HG03469 (cell line): ENCODE measurements at regions not wholly inside any gene's neighbourhood (a gene's known extent, or its start where the extent isn't known, plus 50 kb on each side); places are given as distances from the start of the nearest gene placed in this dataset.

Source experiments
- ATAC-seq: cut with Tn5 transposase; IDR thresholded peaks from one replicate; pipeline ENCODE4 v1.9.1; 2021; ENCODE audit warnings: mild to moderate bottlenecking, moderate library complexity, moderate number of reproducible peaks; ENCODE audit not compliant: unreplicated experiment

GRCh38 chrX:68930542-68931317, 101.9 kb downstream of the EFNB1 start:
- no peak for ATAC-seq

- ATAC-seq: no peak
Observed at GRCh38 chrX:68929332-68930150, 100.7 kb downstream of the EFNB1 start.

GRCh38 chrX:68928401-68928800, 99.6 kb downstream of the EFNB1 start:
- ATAC-seq: no peak

GRCh38 chrX:68927178-68927577, 98.4 kb downstream of the EFNB1 start:
- no peak for ATAC-seq

- no peak for ATAC-seq
Observed at GRCh38 chrX:68923147-68923546, 94.3 kb downstream of the EFNB1 start.

GRCh38 chrX:68922013-68922412, 93.2 kb downstream of the EFNB1 start:
- ATAC-seq: no peak

- no peak for ATAC-seq
Observed at GRCh38 chrX:68920561-68920960, 91.7 kb downstream of the EFNB1 start.

GRCh38 chrX:68919707-68920106, 90.9 kb downstream of the EFNB1 start:
- ATAC-seq: no peak

- ATAC-seq: no peak
Observed at GRCh38 chrX:68918202-68918601, 89.4 kb downstream of the EFNB1 start.

- no peak for ATAC-seq
Observed at GRCh38 chrX:68917799-68918198, 89.0 kb downstream of the EFNB1 start.

GRCh38 chrX:68916891-68917290, 88.1 kb downstream of the EFNB1 start:
- no peak for ATAC-seq

GRCh38 chrX:68915778-68916177, 87.0 kb downstream of the EFNB1 start:
- no peak for ATAC-seq

GRCh38 chrX:68914479-68914946, 85.7 kb downstream of the EFNB1 start:
- ATAC-seq: no peak

- ATAC-seq: no peak
Observed at GRCh38 chrX:68913249-68913547, 84.4 kb downstream of the EFNB1 start.

- ATAC-seq: no peak
Observed at GRCh38 chrX:68912113-68912512, 83.3 kb downstream of the EFNB1 start.

- ATAC-seq: no peak
Observed at GRCh38 chrX:68910731-68911428, 82.1 kb downstream of the EFNB1 start.

- ATAC-seq: no peak
Observed at GRCh38 chrX:68909945-68910344, 81.1 kb downstream of the EFNB1 start.

- ATAC-seq: no peak
Observed at GRCh38 chrX:68908071-68908470, 79.2 kb downstream of the EFNB1 start.

- no peak for ATAC-seq
Observed at GRCh38 chrX:68902706-68903504, 74.1 kb downstream of the EFNB1 start.

- ATAC-seq: no peak
Observed at GRCh38 chrX:68901519-68901918, 72.7 kb downstream of the EFNB1 start.

- ATAC-seq: no peak
Observed at GRCh38 chrX:68898598-68898997, 69.8 kb downstream of the EFNB1 start.
